ENCODE measurements at regions not wholly inside any gene's neighbourhood (a gene's known extent, or its start where the extent isn't known, plus 50 kb on each side); places are given as distances from the start of the nearest gene placed in this dataset.
A peak's percentile ranks its signal among the peaks of the same experiment; 100 is the strongest.

DNA sequence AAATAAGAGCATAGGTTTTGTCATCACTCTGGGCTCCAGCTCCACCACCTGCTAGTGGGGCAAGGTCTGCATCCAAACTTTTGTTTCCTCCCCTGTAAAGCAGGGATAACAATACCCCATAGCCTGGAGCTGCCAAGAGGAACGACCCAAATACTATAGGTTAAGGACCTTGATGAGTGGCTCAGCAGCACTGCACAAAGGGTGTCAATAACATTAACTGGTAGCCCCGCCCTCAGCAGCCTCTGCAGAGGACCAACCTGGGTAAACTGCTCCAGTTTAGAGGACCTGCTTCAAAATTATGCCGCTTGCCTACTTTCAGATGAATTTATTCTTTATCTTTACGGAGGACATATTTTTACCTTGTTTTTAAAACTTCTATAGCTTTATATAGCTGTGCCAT is 65.8 kb upstream of the RIOK3 start:
- DNase-seq (ENCODE audit: low read depth in 2 of 2): no peak

DNA sequence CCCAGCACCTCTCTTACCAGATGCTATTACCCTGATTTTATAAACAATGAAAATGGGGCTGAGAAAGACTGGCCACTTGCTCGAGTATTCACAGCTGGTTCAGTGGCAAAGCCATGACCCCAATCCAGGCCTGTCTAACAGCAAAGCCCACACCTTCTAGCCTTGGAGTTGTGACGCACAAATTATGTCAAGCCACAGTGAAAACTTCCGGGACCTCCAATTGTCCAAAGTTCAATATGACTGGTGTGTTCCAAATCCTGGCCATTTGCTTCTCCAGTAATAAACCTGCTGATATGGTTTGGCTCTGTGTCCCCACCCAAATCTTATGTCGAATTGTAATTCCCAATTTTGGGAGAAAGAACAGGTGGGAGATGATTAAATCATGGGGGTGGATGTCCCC is 64.7 kb upstream of the RIOK3 start:
- no peak for DNase-seq (ENCODE audit: low read depth in 2 of 2)

DNA sequence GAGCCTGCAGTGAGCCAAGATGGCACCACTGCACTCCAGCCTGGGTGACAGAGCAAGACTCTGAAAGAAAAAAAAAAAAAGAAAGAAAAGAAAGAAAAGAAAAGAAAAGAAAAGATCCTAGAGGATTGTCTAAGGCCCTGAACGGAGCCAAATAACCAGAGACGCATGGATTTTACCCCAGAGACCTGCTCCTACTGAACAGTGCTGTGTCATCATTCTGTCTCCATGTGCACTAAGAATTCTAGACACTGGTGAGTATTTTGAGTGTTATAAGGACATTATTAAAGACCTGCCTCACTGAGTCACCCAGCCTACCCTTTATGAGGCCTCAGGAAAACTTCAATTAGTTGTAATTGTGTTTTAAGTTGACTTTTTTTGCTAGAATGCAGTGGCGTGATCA is 61.9 kb upstream of the RIOK3 start:
- DNase-seq (ENCODE audit: low read depth in 2 of 2): no peak

DNA sequence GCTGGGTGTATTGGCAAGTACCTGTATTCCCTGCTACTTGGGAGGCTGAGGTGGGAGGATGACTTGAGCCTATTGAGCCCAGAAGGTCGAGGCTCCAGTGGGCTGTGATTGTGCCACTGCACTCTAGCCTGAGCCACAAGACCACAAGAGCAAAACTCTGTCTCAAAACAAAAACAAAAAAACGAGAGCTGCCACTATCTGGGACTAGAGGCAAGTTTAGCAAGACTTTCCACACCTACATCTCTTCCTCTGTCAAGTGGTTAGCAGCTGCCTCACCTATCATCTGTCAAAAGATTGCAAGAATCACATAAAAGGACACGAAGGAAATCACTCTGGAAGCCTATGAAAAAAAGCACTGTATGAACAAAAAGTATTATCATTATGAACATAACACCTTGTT is 55.2 kb upstream of the RIOK3 start:
- DNase-seq (ENCODE audit: low read depth in 2 of 2): no peak

DNA sequence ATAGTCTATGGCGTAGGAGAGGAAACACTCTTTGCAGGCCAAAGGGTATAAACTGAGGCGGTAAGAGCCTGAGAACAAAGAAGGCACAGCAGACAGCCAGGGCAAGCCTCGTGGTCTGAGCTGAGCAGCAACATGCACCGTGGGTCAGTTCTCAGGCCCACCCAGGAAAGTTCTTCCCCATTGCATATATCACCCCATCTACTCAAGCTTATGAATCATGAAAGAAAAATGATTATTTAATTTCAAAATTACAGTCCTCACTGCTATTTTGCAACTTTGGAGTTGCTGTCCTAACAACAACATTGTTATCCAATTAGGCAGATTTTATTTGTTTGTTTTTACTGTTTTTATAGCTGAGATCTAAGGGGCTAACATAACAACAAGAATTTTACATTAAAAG is 54.7 kb upstream of the RIOK3 start:
- no peak for DNase-seq (ENCODE audit: low read depth in 2 of 2)

DNA sequence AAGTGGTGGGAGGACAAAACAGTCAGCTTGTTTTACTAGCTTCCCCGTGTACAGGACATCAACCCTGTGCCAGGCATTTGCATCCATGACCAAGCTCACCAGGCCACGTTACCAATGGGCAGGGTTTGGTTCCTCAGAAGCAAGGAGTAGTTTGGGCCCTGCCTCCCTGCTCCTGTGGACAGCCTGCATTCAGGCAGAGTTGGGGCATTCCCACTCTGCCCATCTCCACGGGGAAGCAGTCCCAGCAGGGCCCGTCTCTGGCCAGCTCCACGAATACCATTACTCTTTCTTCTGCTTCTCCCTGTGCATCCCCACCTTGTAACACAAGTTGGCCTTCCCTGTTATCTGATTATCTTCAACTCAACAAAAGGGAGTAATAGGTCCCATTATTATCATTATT is 54.0 kb upstream of the RIOK3 start:
- no peak for DNase-seq (ENCODE audit: low read depth in 2 of 2)

DNA sequence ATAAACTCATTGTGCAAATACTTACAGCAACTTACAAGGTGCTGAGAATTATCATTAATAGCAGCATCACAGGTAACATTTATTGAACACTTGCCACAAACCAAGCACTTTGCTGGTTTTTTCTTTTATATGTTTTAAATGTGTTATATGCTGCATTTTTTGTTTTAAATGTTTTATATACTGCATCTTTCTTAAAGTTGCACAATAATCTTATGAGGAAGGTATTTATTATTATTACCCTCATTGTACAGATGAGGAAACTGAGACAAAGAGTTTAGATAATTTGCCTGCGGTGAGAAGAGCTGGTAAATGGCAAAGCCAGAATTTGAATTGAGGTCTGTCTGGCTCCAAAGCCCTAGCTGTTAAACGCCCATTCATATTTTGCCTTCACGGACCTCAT is 52.2 kb upstream of the RIOK3 start:
- DNase-seq (ENCODE audit: low read depth in 2 of 2): no peak

DNA sequence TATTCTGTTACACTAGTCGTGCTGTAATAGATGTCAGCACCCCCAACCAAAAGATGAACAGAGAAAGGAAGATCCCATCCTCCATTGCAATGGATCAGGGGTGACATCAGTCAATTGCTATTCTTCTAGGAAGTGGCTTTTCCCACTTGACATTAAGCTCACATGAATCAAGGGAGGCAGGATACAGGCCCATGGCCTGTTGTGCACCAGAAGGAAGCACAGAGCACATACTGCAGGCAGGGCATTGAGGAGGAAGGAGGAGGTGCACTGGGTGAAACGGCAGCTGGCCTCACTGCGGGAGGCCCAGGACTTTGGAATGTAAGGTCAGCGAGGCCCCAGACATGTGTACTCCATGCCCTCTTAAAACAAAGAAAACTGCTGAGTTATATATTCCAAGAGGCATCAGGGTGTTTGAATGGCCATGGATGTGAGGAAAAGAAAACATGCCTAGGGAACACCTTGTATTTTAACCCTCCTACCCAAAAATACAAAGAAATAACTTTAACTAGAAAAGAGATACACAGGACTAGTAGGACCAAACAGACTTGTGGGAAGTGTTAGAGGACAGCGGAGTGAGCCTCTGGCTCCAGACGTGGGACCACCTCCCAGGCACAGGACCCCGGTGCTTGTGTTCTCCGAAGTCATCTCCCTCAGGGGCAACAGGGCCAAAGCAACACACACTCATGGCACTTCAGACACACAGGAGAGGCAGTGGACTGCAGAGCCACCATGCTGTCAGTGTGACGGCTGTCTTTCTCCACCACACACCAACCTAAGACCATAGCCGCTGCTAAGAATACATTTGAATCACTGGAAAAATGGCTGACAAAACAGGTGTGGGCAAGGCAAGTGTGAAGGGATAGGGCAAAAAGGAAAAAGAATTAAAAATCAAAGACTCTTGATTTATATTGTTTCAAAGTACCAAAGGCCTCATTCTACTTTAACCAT is 51.4 kb upstream of the RIOK3 start:
- peak in 1 of 2 experiments; percentile 20 for DNase-seq (ENCODE audit: low read depth in 2 of 2)

All from fibroblast of skin of left quadriceps (primary cell).